Hepatocyte (in vitro differentiated cells): ENCODE measurements at regions not wholly inside any gene's neighbourhood (a gene's known extent, or its start where the extent isn't known, plus 50 kb on each side); places are given as distances from the start of the nearest gene placed in this dataset.

ENCODE experiments used
- DNase-seq: peaks from one replicate; pipeline ENCODE4 v3.0.0-alpha.2; 2016; ENCODE audit warnings: low spot score
- H2AFZ ChIP-seq: fragments of 200-600 bp; sonication (generic); 2 replicates; pipeline ENCODE4 v1.6.0; 2016; ENCODE audit warnings: antibody characterized with exemption, mild to moderate bottlenecking
- H3K27ac ChIP-seq: fragments of 200-600 bp; sonication (generic); 2 replicates; pipeline ENCODE4 v1.5.1; 2016; ENCODE audit warnings: mild to moderate bottlenecking
- H3K27me3 ChIP-seq: fragments of 200-600 bp; sonication (generic); 2 replicates; pipeline ENCODE4 v1.6.1; 2016
- H3K36me3 ChIP-seq: fragments of 200-600 bp; sonication (generic); replicated peaks from 2 replicates; pipeline ENCODE4 v1.5.1; 2016; ENCODE audit warnings: low read depth; ENCODE audit not compliant: insufficient read depth
- H3K4me1 ChIP-seq: fragments of 200-600 bp; sonication (generic); 2 replicates; pipeline ENCODE4 v1.5.1; 2016; ENCODE audit warnings: mild to moderate bottlenecking, moderate library complexity; ENCODE audit not compliant: insufficient read depth
- H3K4me2 ChIP-seq: fragments of 200-600 bp; sonication (generic); 2 replicates; pipeline ENCODE4 v1.6.0; 2016
- H3K4me3 ChIP-seq: fragments of 200-600 bp; sonication (generic); 2 replicates; pipeline ENCODE4 v1.5.1; 2016; ENCODE audit warnings: mild to moderate bottlenecking
- H3K79me2 ChIP-seq: fragments of 200-600 bp; sonication (generic); 2 replicates; pipeline ENCODE4 v1.6.0; 2017; ENCODE audit warnings: mild to moderate bottlenecking
- H3K9me2 ChIP-seq: fragments of 200-600 bp; sonication (generic); replicated peaks from 2 replicates; pipeline ENCODE4 v1.6.0; 2017; ENCODE audit warnings: mild to moderate bottlenecking; ENCODE audit not compliant: insufficient read depth
- H3K9me3 ChIP-seq: fragments of 200-600 bp; sonication (generic); 2 replicates; pipeline ENCODE4 v1.5.1; 2016; ENCODE audit warnings: low read depth, mild to moderate bottlenecking
- H4K20me1 ChIP-seq: fragments of 200-600 bp; sonication (generic); 2 replicates; pipeline ENCODE4 v1.6.0; 2016; ENCODE audit warnings: mild to moderate bottlenecking; ENCODE audit not compliant: insufficient read depth, poor library complexity, severe bottlenecking
- EZH2 ChIP-seq: fragments of 200-600 bp; sonication (generic); IDR thresholded peaks from 2 replicates; pipeline ENCODE4 v1.6.1; 2016; ENCODE audit warnings: antibody characterized with exemption, mild to moderate bottlenecking, borderline replicate concordance
- EZH2phosphoT487 ChIP-seq: fragments of 200-600 bp; sonication (generic); IDR thresholded peaks from one replicate; pipeline ENCODE4 v1.6.1; 2018; ENCODE audit warnings: antibody characterized with exemption, mild to moderate bottlenecking, low read depth, moderate library complexity; ENCODE audit not compliant: unreplicated experiment, severe bottlenecking
- WGBS: methylation state at CpG from one replicate; pipeline ENCODE4 v1.1.6; 2016; ENCODE audit warnings: low lambda C conversion rate; ENCODE audit errors: missing lambda C conversion rate; 5-methylcytosine and 5-hydroxymethylcytosine counted together
- TF ChIP-seq, protein P1 (sequence below): fragments of 200-600 bp; sonication (generic); IDR thresholded peaks from 2 replicates; pipeline ENCODE4 v1.5.1; 2016; ENCODE audit warnings: antibody characterized with exemption, mild to moderate bottlenecking; ENCODE audit not compliant: poor library complexity

DNA sequence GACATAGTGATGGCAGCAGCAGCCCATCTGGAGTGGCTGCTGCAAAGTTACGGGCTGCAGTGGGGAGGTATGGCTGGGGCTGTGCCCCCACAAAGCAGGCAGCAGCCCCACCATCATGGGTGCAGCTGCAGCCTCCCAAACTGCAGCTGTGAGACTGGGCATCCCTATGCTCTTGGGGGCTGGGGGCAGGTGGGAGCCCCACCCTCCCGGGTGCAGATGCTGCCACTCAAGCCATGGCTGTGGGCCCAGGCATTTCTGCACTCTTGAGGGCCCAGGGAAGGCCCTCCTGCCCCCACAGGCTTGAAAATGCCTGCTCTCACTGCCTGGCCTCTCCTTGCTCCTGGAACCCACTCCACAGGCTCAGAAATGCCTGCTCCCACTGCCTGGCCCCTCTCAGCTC is 389.4 kb downstream of the TEX13C start:
- H3K9me2 ChIP-seq, result no peaks in the 10 kb centered on the region
- H3K4me2 ChIP-seq, result no peak overlapping the region
- DNase-seq, result no peak
- H3K27me3 ChIP-seq, result no peaks in the 10 kb centered on the region
- H3K27ac ChIP-seq, result no peak overlapping the region
- no peaks in the 10 kb centered on the region for H3K79me2 ChIP-seq
- no peaks in the 10 kb centered on the region for H3K4me1 ChIP-seq
- no peak for TF ChIP-seq EZH2phosphoT487
- TF ChIP-seq, protein P1, sequence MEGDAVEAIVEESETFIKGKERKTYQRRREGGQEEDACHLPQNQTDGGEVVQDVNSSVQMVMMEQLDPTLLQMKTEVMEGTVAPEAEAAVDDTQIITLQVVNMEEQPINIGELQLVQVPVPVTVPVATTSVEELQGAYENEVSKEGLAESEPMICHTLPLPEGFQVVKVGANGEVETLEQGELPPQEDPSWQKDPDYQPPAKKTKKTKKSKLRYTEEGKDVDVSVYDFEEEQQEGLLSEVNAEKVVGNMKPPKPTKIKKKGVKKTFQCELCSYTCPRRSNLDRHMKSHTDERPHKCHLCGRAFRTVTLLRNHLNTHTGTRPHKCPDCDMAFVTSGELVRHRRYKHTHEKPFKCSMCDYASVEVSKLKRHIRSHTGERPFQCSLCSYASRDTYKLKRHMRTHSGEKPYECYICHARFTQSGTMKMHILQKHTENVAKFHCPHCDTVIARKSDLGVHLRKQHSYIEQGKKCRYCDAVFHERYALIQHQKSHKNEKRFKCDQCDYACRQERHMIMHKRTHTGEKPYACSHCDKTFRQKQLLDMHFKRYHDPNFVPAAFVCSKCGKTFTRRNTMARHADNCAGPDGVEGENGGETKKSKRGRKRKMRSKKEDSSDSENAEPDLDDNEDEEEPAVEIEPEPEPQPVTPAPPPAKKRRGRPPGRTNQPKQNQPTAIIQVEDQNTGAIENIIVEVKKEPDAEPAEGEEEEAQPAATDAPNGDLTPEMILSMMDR, result no peak
- no peak for TF ChIP-seq EZH2
- no peaks in the 10 kb centered on the region for H3K9me3 ChIP-seq
- H3K36me3 ChIP-seq, result no peaks in the 10 kb centered on the region
- H4K20me1 ChIP-seq, result no peaks in the 10 kb centered on the region
- H3K4me3 ChIP-seq, result no peak overlapping the region
- WGBS, result 63% methylated on average over 2 of the region's 2 CpGs
- no peak overlapping the region for H2AFZ ChIP-seq

DNA sequence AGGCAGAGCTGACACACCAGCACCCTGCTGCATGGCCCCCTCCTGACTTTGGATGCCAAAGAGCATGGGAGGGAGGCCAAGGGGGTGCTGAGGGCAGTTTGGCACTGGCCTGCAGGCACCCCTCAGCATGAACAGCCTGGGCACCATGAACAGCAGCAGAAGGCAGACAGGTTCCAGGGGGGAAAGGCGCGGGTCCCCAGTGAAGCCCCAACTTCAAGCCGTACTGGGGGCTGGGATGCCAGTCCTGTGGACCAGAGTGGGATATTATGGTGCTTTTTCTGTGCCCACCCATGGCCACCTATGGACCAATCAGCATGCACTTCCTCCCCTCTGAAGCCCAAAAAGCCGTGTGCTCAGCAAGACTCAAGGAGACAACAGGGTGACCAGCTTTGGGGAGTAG is 389.9 kb downstream of the TEX13C start:
- TF ChIP-seq, protein P1, result no peak
- TF ChIP-seq EZH2 (no peak), EZH2phosphoT487 (no peak)
- 83% methylated on average over 4 of the region's 4 CpGs for WGBS

DNA sequence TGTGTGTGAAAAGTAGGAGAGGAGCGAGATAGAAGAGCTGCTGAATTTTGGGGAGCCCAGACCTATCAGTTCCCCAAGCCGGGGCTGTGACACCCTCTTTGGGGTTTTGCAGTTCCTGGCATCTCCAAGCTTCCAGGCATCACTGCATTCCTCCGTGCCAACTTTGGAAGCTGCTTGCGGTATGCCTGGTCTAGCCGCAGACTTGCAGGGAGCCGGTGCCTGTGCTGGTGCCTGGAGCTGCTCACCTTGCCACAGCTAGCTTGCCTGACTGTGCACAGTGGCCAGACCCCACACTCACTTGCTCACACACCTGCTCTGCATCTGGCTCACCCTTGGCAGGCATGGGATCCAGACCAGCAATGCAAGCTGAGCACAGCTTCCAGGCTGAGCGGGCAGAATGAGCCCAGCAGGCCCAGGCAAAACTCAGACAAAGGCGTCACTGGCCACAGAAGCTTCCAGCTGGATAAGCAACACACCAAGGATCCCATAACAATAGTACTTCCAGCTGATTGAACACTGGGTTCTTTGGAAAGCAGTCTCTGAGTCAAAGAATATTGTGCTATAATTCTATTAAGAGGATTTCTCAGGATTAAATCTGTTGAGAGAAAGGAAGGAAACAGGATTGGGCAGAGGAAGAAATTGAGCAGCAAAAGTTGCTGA is 390.9 kb downstream of the TEX13C start:
- H3K27me3 ChIP-seq, result no peaks in the 10 kb centered on the region
- 79% methylated on average over 8 of the region's 8 CpGs for WGBS
- no peaks in the 10 kb centered on the region for H3K36me3 ChIP-seq
- no peak for DNase-seq
- no peak overlapping the region for H3K4me2 ChIP-seq
- H2AFZ ChIP-seq, result no peak overlapping the region
- no peak overlapping the region for H3K4me3 ChIP-seq
- H3K27ac ChIP-seq, result no peak overlapping the region
- TF ChIP-seq EZH2 (no peak), EZH2phosphoT487 (no peak)
- TF ChIP-seq, protein P1, result no peak
- H3K9me3 ChIP-seq, result no peaks in the 10 kb centered on the region
- no peaks in the 10 kb centered on the region for H3K9me2 ChIP-seq
- H4K20me1 ChIP-seq, result no peaks in the 10 kb centered on the region
- no peaks in the 10 kb centered on the region for H3K79me2 ChIP-seq
- H3K4me1 ChIP-seq, result no peaks in the 10 kb centered on the region

More for the DNA sequence above, 389.9 kb downstream of the TEX13C start:
- H3K4me2 ChIP-seq, result no peak overlapping the region
- H4K20me1 ChIP-seq, result no peaks in the 10 kb centered on the region
- H3K27me3 ChIP-seq, result no peaks in the 10 kb centered on the region
- no peak overlapping the region for H3K27ac ChIP-seq
- no peaks in the 10 kb centered on the region for H3K4me1 ChIP-seq
- no peaks in the 10 kb centered on the region for H3K9me2 ChIP-seq
- H3K4me3 ChIP-seq, result no peak overlapping the region
- no peaks in the 10 kb centered on the region for H3K36me3 ChIP-seq
- no peaks in the 10 kb centered on the region for H3K79me2 ChIP-seq
- H3K9me3 ChIP-seq, result no peaks in the 10 kb centered on the region
- H2AFZ ChIP-seq, result no peak overlapping the region
- DNase-seq, result no peak
